ENCODE measurements at regions not wholly inside any gene's neighbourhood (a gene's known extent, or its start where the extent isn't known, plus 50 kb on each side); places are given as distances from the start of the nearest gene placed in this dataset.

DNA sequence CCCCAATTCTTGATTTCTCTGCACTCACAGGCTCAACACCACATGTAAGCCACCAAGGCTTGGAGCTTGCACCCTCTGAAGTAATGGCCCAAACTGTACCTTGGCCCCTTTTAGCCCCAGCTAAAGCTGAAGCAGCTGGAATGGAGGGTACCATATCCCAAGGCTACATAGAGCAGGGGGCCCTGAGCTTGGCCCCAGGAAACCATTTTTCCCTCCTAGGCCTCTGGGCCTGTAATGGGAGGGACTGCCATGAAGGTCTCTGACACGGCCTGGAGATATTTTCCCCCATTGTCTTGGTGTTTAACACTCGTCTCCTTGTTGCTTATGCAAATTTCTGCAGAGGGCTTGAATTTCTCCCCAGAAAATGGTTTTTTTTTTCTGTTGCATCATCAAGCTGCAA, 69.7 kb downstream of the SKA1 start:
- ATAC-seq (no peak), DNase-seq (no peak)
- Histone ChIP-seq H3K9me3 (no peaks in the 10 kb centered on the region), H3K36me3 (no peaks in the 10 kb centered on the region), H3K27ac (no peak overlapping the region), H3K4me1 (no peaks in the 10 kb centered on the region), H3K4me3 (no peak overlapping the region), H3K27me3 (no peaks in the 10 kb centered on the region)
- in situ Hi-C loops (cut with MboI; ENCODE audit: low sequenced_read_pairs in 4 of 4) (no loop called here), intact Hi-C loops (cut with DNase I; ENCODE audit: low total_unique reads) (no loop called here)
- TF ChIP-seq, protein P1, sequence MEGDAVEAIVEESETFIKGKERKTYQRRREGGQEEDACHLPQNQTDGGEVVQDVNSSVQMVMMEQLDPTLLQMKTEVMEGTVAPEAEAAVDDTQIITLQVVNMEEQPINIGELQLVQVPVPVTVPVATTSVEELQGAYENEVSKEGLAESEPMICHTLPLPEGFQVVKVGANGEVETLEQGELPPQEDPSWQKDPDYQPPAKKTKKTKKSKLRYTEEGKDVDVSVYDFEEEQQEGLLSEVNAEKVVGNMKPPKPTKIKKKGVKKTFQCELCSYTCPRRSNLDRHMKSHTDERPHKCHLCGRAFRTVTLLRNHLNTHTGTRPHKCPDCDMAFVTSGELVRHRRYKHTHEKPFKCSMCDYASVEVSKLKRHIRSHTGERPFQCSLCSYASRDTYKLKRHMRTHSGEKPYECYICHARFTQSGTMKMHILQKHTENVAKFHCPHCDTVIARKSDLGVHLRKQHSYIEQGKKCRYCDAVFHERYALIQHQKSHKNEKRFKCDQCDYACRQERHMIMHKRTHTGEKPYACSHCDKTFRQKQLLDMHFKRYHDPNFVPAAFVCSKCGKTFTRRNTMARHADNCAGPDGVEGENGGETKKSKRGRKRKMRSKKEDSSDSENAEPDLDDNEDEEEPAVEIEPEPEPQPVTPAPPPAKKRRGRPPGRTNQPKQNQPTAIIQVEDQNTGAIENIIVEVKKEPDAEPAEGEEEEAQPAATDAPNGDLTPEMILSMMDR (IDR thresholded peaks at IDR 0.05 in 4 of 5, conservative IDR thresholded peaks at IDR 0.05 in 1 of 5), result no peak
- no peak for TF ChIP-seq POLR2A (IDR thresholded peaks at IDR 0.05)

DNA sequence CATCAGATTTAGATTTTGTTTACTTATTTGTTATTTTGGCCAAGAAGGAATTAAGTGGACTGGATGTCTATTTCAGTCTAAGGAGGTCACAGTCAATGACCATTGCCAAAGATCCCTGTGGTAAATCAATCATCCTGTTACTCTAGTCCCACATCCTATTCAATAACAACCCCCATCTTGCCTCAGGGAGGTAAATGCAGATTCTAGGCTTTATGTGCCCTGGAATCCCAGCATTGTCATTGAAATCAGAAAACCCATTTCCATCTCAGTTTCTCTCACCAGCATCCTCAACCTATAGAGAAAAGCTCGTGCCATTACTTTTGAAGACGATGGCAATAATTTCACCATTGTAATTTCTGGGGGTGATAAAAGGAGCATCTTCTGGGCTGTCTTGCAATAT, 71.8 kb downstream of the SKA1 start:
- Histone ChIP-seq H3K27ac (no peak overlapping the region), H3K27me3 (no peaks in the 10 kb centered on the region), H3K36me3 (no peaks in the 10 kb centered on the region), H3K9me3 (no peaks in the 10 kb centered on the region), H3K4me3 (no peak overlapping the region), H3K4me1 (no peaks in the 10 kb centered on the region)
- intact Hi-C loops (cut with DNase I; ENCODE audit: low total_unique reads), result no loop called here
- no peak for TF ChIP-seq POLR2A (IDR thresholded peaks at IDR 0.05)
- TF ChIP-seq, protein P1 (IDR thresholded peaks at IDR 0.05 in 4 of 5, conservative IDR thresholded peaks at IDR 0.05 in 1 of 5), result no peak
- in situ Hi-C loops (cut with MboI; ENCODE audit: low sequenced_read_pairs in 4 of 4), result no loop called here
- ATAC-seq (no peak), DNase-seq (no peak)

DNA sequence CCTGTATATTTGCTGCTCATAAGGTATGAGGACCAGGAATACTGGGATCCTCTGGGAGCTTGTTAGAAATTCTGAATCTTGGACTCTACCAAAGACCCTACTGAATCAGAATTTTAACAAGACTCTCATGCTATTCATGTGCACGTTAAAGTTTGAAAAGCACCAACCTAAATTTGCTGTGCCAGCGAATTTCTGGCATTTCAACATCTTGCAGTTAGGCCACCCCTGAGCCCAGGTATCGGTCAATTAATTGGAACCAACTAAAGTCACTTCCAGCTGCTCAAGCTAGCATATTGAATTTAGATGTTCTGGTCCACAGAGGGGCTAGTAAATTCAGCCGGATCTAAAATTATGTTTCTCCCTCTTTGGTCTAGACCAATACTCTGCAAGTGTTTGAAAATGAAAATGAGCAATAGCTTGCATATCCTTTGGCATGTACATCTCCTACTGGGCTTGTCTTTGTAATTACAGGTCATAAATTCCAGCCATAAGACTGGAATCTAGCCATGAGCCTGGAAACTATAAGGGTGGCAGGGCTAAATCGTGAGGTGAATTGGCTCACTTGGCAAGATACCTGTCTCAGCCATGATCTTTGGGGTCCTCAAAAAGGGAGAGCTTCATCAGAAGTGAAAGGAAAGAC, 72.4 kb downstream of the SKA1 start:
- Histone ChIP-seq H3K4me1 (no peaks in the 10 kb centered on the region), H3K36me3 (no peaks in the 10 kb centered on the region), H3K27ac (no peak overlapping the region), H3K27me3 (no peaks in the 10 kb centered on the region), H3K4me3 (no peak overlapping the region), H3K9me3 (no peaks in the 10 kb centered on the region)
- in situ Hi-C loops (cut with MboI; ENCODE audit: low sequenced_read_pairs in 4 of 4) (no loop called here), intact Hi-C loops (cut with DNase I; ENCODE audit: low total_unique reads) (no loop called here)
- TF ChIP-seq, protein P1 (IDR thresholded peaks at IDR 0.05 in 4 of 5, conservative IDR thresholded peaks at IDR 0.05 in 1 of 5), result no peak
- TF ChIP-seq POLR2A (IDR thresholded peaks at IDR 0.05), result no peak
- DNase-seq (no peak), ATAC-seq (no peak)

DNA sequence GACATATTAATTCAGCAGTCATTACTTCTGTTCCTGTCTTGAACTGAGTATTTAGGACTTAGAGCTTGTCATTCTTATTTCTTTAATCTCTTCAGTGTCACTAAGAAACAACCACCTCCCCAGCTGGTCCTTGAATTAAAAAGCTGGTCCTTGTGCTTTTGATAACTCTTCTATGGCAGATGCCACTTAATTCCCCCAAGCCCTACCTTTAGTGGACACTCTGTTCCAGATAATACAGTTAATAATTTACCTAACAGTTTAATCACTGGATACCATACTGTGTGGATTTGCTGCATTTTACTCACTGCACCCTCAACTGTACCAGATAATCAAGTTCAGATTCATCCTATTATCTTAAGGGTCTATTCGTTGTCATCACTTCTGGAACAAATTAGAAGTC, 73.1 kb downstream of the SKA1 start:
- TF ChIP-seq, protein P1 (IDR thresholded peaks at IDR 0.05 in 4 of 5, conservative IDR thresholded peaks at IDR 0.05 in 1 of 5), result no peak
- TF ChIP-seq POLR2A (IDR thresholded peaks at IDR 0.05), result no peak
- in situ Hi-C loops (cut with MboI; ENCODE audit: low sequenced_read_pairs in 4 of 4), result no loop called here

More for the DNA sequence above, 73.1 kb downstream of the SKA1 start:
- no peaks in the 10 kb centered on the region for H3K27me3 ChIP-seq
- no peak for DNase-seq
- no peak overlapping the region for H3K4me3 ChIP-seq
- intact Hi-C loops (cut with DNase I; ENCODE audit: low total_unique reads), result no loop called here
- no peak for ATAC-seq
- no peaks in the 10 kb centered on the region for H3K9me3 ChIP-seq
- no peaks in the 10 kb centered on the region for H3K4me1 ChIP-seq
- no peaks in the 10 kb centered on the region for H3K36me3 ChIP-seq
- no peak overlapping the region for H3K27ac ChIP-seq
